Tibial nerve (tissue), 4 donors: ENCODE measurements at regions not wholly inside any gene's neighbourhood (a gene's known extent, or its start where the extent isn't known, plus 50 kb on each side); places are given as distances from the start of the nearest gene placed in this dataset.

Experiments
- DNase-seq, 2 donors: peaks; one replicate each; pipeline ENCODE4 v3.0.0-alpha.2; 2019; ENCODE audit warnings: low spot score in 2 of 2
- H3K27ac ChIP-seq, 4 donors: fragments of 200-600 bp; sonication (generic) in 3 of 4; one replicate each; pipeline ENCODE4 v1.5.1; 2017 to 2019; ENCODE audit warnings: mild to moderate bottlenecking in 1 of 4
- H3K27me3 ChIP-seq, 2 donors: fragments of 200-600 bp; sonication (generic) in 1 of 2; one replicate each; pipeline versions ENCODE4 v1.5.1 to v1.6.0; 2017 to 2019
- H3K36me3 ChIP-seq, 3 donors: fragments of 200-600 bp; sonication (generic); one replicate each; pipeline ENCODE4 v1.5.1; 2018 to 2019
- H3K4me1 ChIP-seq, 4 donors: fragments of 200-600 bp; sonication (generic) in 3 of 4; one replicate each; pipeline ENCODE4 v1.5.1; 2017 to 2019
- H3K4me3 ChIP-seq, 4 donors: fragments of 200-600 bp; sonication (generic) in 3 of 4; one replicate each; pipeline ENCODE4 v1.5.1; 2017 to 2019; ENCODE audit warnings: mild to moderate bottlenecking in 1 of 4, moderate library complexity in 1 of 4
- H3K9me3 ChIP-seq, 4 donors: fragments of 200-600 bp; sonication (generic) in 3 of 4; one replicate each; pipeline ENCODE4 v1.5.1; 2017 to 2019
- CTCF ChIP-seq, 5 experiments: fragments of 200-600 bp in 3 of 5; fragments of 450-650 bp in 2 of 5; sonication (generic) in 3 of 5; IDR thresholded peaks; one replicate each; pipeline ENCODE4 v1.5.1; 2016 to 2019; ENCODE audit warnings: antibody characterized with exemption in 5 of 5, mild to moderate bottlenecking in 3 of 5, moderate library complexity in 2 of 5
- EP300 ChIP-seq, 2 donors: sonication (generic); formaldehyde crosslinking; IDR thresholded peaks; one replicate each; pipeline ENCODE4 v1.6.1; 2017; ENCODE audit warnings: antibody characterized with exemption in 2 of 2, mild to moderate bottlenecking in 1 of 2
- POLR2A ChIP-seq, 2 donors: fragments of 450-650 bp; IDR thresholded peaks; one replicate each; pipeline ENCODE4 v1.6.1; 2017; ENCODE audit warnings: antibody characterized with exemption in 2 of 2, mild to moderate bottlenecking in 2 of 2, moderate library complexity in 2 of 2
- WGBS, 2 donors: methylation state at CpG; one replicate each; pipeline ENCODE4 v1.1.5; 2018; 5-methylcytosine and 5-hydroxymethylcytosine counted together

- H3K4me1 ChIP-seq = no peaks in the 10 kb centered on the region
- H3K27me3 ChIP-seq = no peaks in the 10 kb centered on the region
- no peak overlapping the region for H3K4me3 ChIP-seq
- no peak for DNase-seq
- no peak for TF ChIP-seq EP300 (IDR thresholded peaks at IDR 0.05)
- no peak for TF ChIP-seq CTCF (IDR thresholded peaks at IDR 0.05)
- TF ChIP-seq POLR2A (IDR thresholded peaks at IDR 0.05) = no peak
- H3K27ac ChIP-seq = no peak overlapping the region
- H3K36me3 ChIP-seq = no peaks in the 10 kb centered on the region
- H3K9me3 ChIP-seq = no peaks in the 10 kb centered on the region
Measured at GRCh38 chr4:178192611-178193010, 750.4 kb upstream of the AGA start.

- H3K36me3 ChIP-seq = no peaks in the 10 kb centered on the region
- H3K4me3 ChIP-seq = no peak overlapping the region
- H3K27me3 ChIP-seq = no peaks in the 10 kb centered on the region
- TF ChIP-seq EP300 (IDR thresholded peaks at IDR 0.05) (no peak), CTCF (IDR thresholded peaks at IDR 0.05) (no peak), POLR2A (IDR thresholded peaks at IDR 0.05) (no peak)
- no peak for DNase-seq
- no peak overlapping the region for H3K27ac ChIP-seq
- H3K9me3 ChIP-seq = no peaks in the 10 kb centered on the region
- WGBS, 2 donors = 83 to 85% methylated on average over 6 of the region's 6 CpGs
- no peaks in the 10 kb centered on the region for H3K4me1 ChIP-seq
Measured at GRCh38 chr4:178196751-178197374, 754.6 kb upstream of the AGA start.

DNA sequence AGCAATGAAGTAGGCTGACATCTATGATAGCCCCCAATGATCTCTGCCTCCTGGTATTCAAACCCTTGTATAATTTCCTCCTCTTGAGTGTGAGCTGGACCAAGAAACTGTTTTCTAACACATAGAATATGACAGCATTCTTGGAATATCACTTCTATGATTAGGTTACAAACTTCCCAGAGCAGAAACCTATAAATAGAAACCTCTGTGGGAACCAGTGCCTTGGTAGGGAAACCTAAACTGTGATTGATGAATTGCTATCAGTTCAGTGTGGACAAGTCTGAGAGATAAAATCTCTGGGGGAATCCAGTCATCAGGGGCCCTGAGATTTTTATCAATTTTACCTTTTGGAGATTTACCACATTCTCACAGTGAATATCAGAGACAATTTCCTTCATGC lies 756.5 kb upstream of the AGA start:
- no peak for DNase-seq
- no peak for TF ChIP-seq POLR2A (IDR thresholded peaks at IDR 0.05)
- no peak for TF ChIP-seq CTCF (IDR thresholded peaks at IDR 0.05)
- no peak for TF ChIP-seq EP300 (IDR thresholded peaks at IDR 0.05)
- Histone ChIP-seq H3K36me3 (no peaks in the 10 kb centered on the region), H3K4me1 (no peaks in the 10 kb centered on the region), H3K4me3 (no peak overlapping the region), H3K27ac (no peak overlapping the region), H3K27me3 (no peaks in the 10 kb centered on the region), H3K9me3 (no peaks in the 10 kb centered on the region)

GRCh38 chr4:178202422-178202821 lies 760.2 kb upstream of the AGA start:
- H3K36me3 ChIP-seq = no peaks in the 10 kb centered on the region
- H3K27me3 ChIP-seq = no peaks in the 10 kb centered on the region
- H3K9me3 ChIP-seq = no peaks in the 10 kb centered on the region
- TF ChIP-seq CTCF (IDR thresholded peaks at IDR 0.05) (no peak), EP300 (IDR thresholded peaks at IDR 0.05) (no peak), POLR2A (IDR thresholded peaks at IDR 0.05) (no peak)
- no peaks in the 10 kb centered on the region for H3K4me1 ChIP-seq
- no peak overlapping the region for H3K4me3 ChIP-seq
- 82 to 89% methylated on average over 1 of the region's 1 CpG for whole genome bisulfite sequencing, 2 donors
- no peak for DNase-seq
- no peak overlapping the region for H3K27ac ChIP-seq

GRCh38 chr4:178205826-178206225 lies 763.6 kb upstream of the AGA start:
- H3K27ac ChIP-seq = no peak overlapping the region
- 84 to 89% methylated on average over 1 of the region's 1 CpG for WGBS, 2 donors
- no peaks in the 10 kb centered on the region for H3K27me3 ChIP-seq
- H3K9me3 ChIP-seq = no peaks in the 10 kb centered on the region
- H3K4me1 ChIP-seq = no peaks in the 10 kb centered on the region
- H3K36me3 ChIP-seq = no peaks in the 10 kb centered on the region
- no peak for DNase-seq
- H3K4me3 ChIP-seq = no peak overlapping the region
- TF ChIP-seq EP300 (IDR thresholded peaks at IDR 0.05) = no peak
- TF ChIP-seq CTCF (IDR thresholded peaks at IDR 0.05) = no peak
- no peak for TF ChIP-seq POLR2A (IDR thresholded peaks at IDR 0.05)
